ENCODE measurements at regions not wholly inside any gene's neighbourhood (a gene's known extent, or its start where the extent isn't known, plus 50 kb on each side); places are given as distances from the start of the nearest gene placed in this dataset.

DNA sequence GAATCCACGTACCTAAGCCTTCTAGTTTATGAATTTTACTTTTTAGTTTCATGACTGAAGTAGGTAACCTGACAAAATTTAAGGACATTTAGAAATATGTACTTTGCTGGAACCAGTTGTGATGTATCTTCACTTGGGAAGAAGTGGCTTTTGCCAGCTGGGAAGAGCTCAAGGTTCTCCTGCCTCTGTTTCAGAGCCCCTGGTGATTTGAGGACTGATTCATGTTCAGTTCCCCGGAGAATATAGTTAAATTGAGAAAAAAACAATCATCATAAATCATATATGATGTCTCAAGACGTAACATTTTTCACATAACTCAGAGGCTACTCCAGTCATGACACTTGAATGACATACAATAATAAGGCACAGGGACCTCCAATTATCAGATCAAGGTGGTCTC, 473.4 kb downstream of the EPHA3 start:
- WGBS (ENCODE audit: insufficient coverage), result no CpG with 5 or more reads among the region's 3 CpGs
- H3K27ac Mint-ChIP-seq, result no peak overlapping the region

DNA sequence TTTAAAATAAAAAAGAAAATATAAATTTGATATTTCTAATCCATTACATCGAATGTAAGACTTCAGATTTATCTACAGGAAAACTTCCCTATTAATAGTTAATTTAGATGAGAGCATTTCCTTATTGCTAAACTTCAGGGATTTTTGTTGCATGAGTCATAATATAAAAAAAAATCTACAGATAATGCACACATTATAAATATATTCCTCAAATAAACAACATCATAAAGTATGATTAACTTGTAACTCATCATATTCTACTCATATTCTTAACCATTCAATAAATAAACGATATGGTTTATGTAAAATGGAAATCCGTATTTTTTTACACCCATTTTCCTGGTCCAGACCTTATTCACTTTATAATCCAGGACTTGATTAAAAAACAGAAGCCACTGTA, 477.0 kb downstream of the EPHA3 start:
- WGBS (ENCODE audit: insufficient coverage), result no CpG with 5 or more reads among the region's 3 CpGs

More for the DNA sequence above, 473.4 kb downstream of the EPHA3 start:
- Mint-ChIP-seq H3K4me3 (no peak overlapping the region), H3K36me3 (no peaks in the 10 kb centered on the region), H3K9me3 (peaks cover 0 to 3% (median 0%) of the 10 kb centered on the region in 7 donors), H3K4me1 (no peaks in the 10 kb centered on the region), H3K27me3 (ENCODE audit: low read depth in 3 of 3) (no peaks in the 10 kb centered on the region)
- no peaks in the 10 kb centered on the region for H4K20me1 ChIP-seq (ENCODE audit: insufficient read depth, low read length)
- H2AFZ ChIP-seq (ENCODE audit: insufficient read depth, low read depth, low read length, poor library complexity, severe bottlenecking), result no peak overlapping the region
- no peaks in the 10 kb centered on the region for H3K4me1 ChIP-seq (ENCODE audit: control insufficient read depth in 1 of 2, insufficient read depth in 2 of 2, low read length in 2 of 2)
- H3K9me3 ChIP-seq (replicated peaks in 1 of 2; ENCODE audit: control insufficient read depth in 1 of 2, insufficient read depth in 1 of 2, low read length in 2 of 2), result no peaks in the 10 kb centered on the region
- no peaks in the 10 kb centered on the region for H3K79me2 ChIP-seq (ENCODE audit: insufficient read depth, low read length)
- no peaks in the 10 kb centered on the region for H3K36me3 ChIP-seq (replicated peaks in 1 of 2; ENCODE audit: control insufficient read depth in 1 of 2, insufficient read depth in 2 of 2, low read length in 2 of 2)
- no peak overlapping the region for H3K4me3 ChIP-seq (replicated peaks in 1 of 3; ENCODE audit: low read depth in 2 of 3, low read length in 3 of 3)
- intact Hi-C loops (cut with micrococcal nuclease), result no loop called here
- H3K4me2 ChIP-seq (replicated peaks; ENCODE audit: extremely low read depth, low read length, poor library complexity, severe bottlenecking), result no peak overlapping the region
- TF ChIP-seq, protein P1, sequence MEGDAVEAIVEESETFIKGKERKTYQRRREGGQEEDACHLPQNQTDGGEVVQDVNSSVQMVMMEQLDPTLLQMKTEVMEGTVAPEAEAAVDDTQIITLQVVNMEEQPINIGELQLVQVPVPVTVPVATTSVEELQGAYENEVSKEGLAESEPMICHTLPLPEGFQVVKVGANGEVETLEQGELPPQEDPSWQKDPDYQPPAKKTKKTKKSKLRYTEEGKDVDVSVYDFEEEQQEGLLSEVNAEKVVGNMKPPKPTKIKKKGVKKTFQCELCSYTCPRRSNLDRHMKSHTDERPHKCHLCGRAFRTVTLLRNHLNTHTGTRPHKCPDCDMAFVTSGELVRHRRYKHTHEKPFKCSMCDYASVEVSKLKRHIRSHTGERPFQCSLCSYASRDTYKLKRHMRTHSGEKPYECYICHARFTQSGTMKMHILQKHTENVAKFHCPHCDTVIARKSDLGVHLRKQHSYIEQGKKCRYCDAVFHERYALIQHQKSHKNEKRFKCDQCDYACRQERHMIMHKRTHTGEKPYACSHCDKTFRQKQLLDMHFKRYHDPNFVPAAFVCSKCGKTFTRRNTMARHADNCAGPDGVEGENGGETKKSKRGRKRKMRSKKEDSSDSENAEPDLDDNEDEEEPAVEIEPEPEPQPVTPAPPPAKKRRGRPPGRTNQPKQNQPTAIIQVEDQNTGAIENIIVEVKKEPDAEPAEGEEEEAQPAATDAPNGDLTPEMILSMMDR (IDR thresholded peaks at IDR 0.05), result no peak
- H3K27ac ChIP-seq (ENCODE audit: low read depth in 1 of 2, low read length in 2 of 2), result no peak overlapping the region
- no peak for DNase-seq
- H3K27me3 ChIP-seq (ENCODE audit: control insufficient read depth in 2 of 2, insufficient read depth in 2 of 2, low read length in 2 of 2), result no peaks in the 10 kb centered on the region
- no peak overlapping the region for H3K9ac ChIP-seq (ENCODE audit: insufficient read depth, low read length, poor library complexity, severe bottlenecking)

More for the DNA sequence above, 477.0 kb downstream of the EPHA3 start:
- intact Hi-C loops (cut with micrococcal nuclease), result no loop called here
- no peak overlapping the region for H2AFZ ChIP-seq (ENCODE audit: insufficient read depth, low read depth, low read length, poor library complexity, severe bottlenecking)
- H3K27me3 Mint-ChIP-seq (ENCODE audit: low read depth in 3 of 3), result no peaks in the 10 kb centered on the region
- no peak overlapping the region for H3K9ac ChIP-seq (ENCODE audit: insufficient read depth, low read length, poor library complexity, severe bottlenecking)
- H3K27ac ChIP-seq (ENCODE audit: low read depth in 1 of 2, low read length in 2 of 2), result no peak overlapping the region
- no peaks in the 10 kb centered on the region for H3K4me1 Mint-ChIP-seq
- no peaks in the 10 kb centered on the region for H3K36me3 Mint-ChIP-seq
- no peaks in the 10 kb centered on the region for H3K79me2 ChIP-seq (ENCODE audit: insufficient read depth, low read length)
- no peaks in the 10 kb centered on the region for H4K20me1 ChIP-seq (ENCODE audit: insufficient read depth, low read length)
- DNase-seq, result no peak
- TF ChIP-seq, protein P1 (IDR thresholded peaks at IDR 0.05), result no peak
- no peak overlapping the region for H3K27ac Mint-ChIP-seq
- H3K36me3 ChIP-seq (replicated peaks in 1 of 2; ENCODE audit: control insufficient read depth in 1 of 2, insufficient read depth in 2 of 2, low read length in 2 of 2), result no peaks in the 10 kb centered on the region
- no peaks in the 10 kb centered on the region for H3K27me3 ChIP-seq (ENCODE audit: control insufficient read depth in 2 of 2, insufficient read depth in 2 of 2, low read length in 2 of 2)
- no peaks in the 10 kb centered on the region for H3K9me3 ChIP-seq (replicated peaks in 1 of 2; ENCODE audit: control insufficient read depth in 1 of 2, insufficient read depth in 1 of 2, low read length in 2 of 2)
- peaks cover 0 to 3% (median 0%) of the 10 kb centered on the region in 7 donors for H3K9me3 Mint-ChIP-seq
- no peak overlapping the region for H3K4me2 ChIP-seq (replicated peaks; ENCODE audit: extremely low read depth, low read length, poor library complexity, severe bottlenecking)
- H3K4me1 ChIP-seq (ENCODE audit: control insufficient read depth in 1 of 2, insufficient read depth in 2 of 2, low read length in 2 of 2), result no peaks in the 10 kb centered on the region
- H3K4me3 ChIP-seq (replicated peaks in 1 of 3; ENCODE audit: low read depth in 2 of 3, low read length in 3 of 3), result no peak overlapping the region
- H3K4me3 Mint-ChIP-seq, result no peak overlapping the region
